KMS-11 (cell line): ENCODE measurements at regions not wholly inside any gene's neighbourhood (a gene's known extent, or its start where the extent isn't known, plus 50 kb on each side); places are given as distances from the start of the nearest gene placed in this dataset.

ENCODE experiments used
- H2AFZ ChIP-seq: fragments of 200-600 bp; sonication (generic); 2 replicates; pipeline ENCODE4 v1.6.1; 2016; ENCODE audit warnings: antibody characterized with exemption, mixed run types, low read depth
- H3K27ac ChIP-seq: fragments of 200-600 bp; sonication (generic); 2 replicates; pipeline ENCODE4 v1.6.1; 2016; ENCODE audit warnings: mild to moderate bottlenecking, mixed run types
- H3K27me3 ChIP-seq: fragments of 200-600 bp; sonication (generic); 2 replicates; pipeline ENCODE4 v1.6.1; 2017; ENCODE audit warnings: mild to moderate bottlenecking, low read depth, mixed run types, moderate library complexity; ENCODE audit not compliant: insufficient read depth
- H3K36me3 ChIP-seq: fragments of 200-600 bp; sonication (generic); 2 replicates; pipeline ENCODE4 v1.6.1; 2017; ENCODE audit warnings: mild to moderate bottlenecking, mixed run types; ENCODE audit not compliant: insufficient read depth
- H3K4me1 ChIP-seq: fragments of 200-600 bp; sonication (generic); 2 replicates; pipeline ENCODE4 v1.6.1; 2016; ENCODE audit warnings: mild to moderate bottlenecking, low read depth, mixed run types; ENCODE audit not compliant: poor library complexity, severe bottlenecking
- H3K4me2 ChIP-seq: fragments of 200-600 bp; sonication (generic); 2 replicates; pipeline ENCODE4 v1.7.0; 2016; ENCODE audit warnings: mild to moderate bottlenecking, mixed run types
- H3K4me3 ChIP-seq: fragments of 200-600 bp; sonication (generic); IDR thresholded peaks from 2 replicates; pipeline ENCODE4 v1.6.1; 2017; ENCODE audit warnings: low read depth, low read length, mixed read lengths; ENCODE audit not compliant: insufficient read depth
- H3K79me2 ChIP-seq: fragments of 200-600 bp; sonication (generic); 2 replicates; pipeline ENCODE4 v1.6.1; 2016; ENCODE audit warnings: low read depth, mixed run types; ENCODE audit not compliant: insufficient read depth
- H3K9ac ChIP-seq: fragments of 200-600 bp; sonication (generic); 2 replicates; pipeline ENCODE4 v1.6.1; 2016; ENCODE audit warnings: mild to moderate bottlenecking, mixed run types
- H4K20me1 ChIP-seq: fragments of 200-600 bp; sonication (generic); 2 replicates; pipeline ENCODE4 v1.6.1; 2016; ENCODE audit warnings: mild to moderate bottlenecking, mixed run types; ENCODE audit not compliant: insufficient read depth
- TF ChIP-seq, protein P1 (sequence below): fragments of 200-600 bp; sonication (generic); conservative IDR thresholded peaks from 2 replicates; pipeline ENCODE4 v1.6.1; 2017; ENCODE audit warnings: low read depth, mild to moderate bottlenecking, antibody characterized with exemption, low read length, moderate library complexity, mixed read lengths

DNA sequence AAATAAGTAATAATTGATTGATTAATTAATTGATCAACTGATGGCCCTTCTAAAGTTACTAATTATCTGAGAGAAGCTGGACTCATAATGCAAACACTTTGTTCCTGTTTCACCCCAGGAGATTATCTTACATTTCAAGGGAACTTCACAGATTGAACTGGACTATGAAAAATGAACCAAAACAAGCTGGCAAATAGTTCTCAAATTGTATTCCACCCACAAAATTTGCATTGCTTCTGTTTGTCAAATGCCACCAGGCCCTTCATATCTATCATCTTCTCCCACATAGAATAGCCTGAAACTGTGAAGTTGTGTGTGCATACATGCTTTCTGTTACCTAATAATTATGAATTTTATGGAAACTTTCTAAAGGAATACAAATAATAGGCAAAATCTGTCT is 104.0 kb downstream of the ZNF281 start:
- H2AFZ ChIP-seq: no peak overlapping the region
- no peak overlapping the region for H3K4me2 ChIP-seq
- H3K36me3 ChIP-seq: no peaks in the 10 kb centered on the region
- H3K4me1 ChIP-seq: peaks cover 37% of the 10 kb centered on the region
- H4K20me1 ChIP-seq: no peaks in the 10 kb centered on the region
- H3K4me3 ChIP-seq: no peak overlapping the region
- no peaks in the 10 kb centered on the region for H3K79me2 ChIP-seq
- H3K27ac ChIP-seq: no peak overlapping the region
- H3K27me3 ChIP-seq: no peaks in the 10 kb centered on the region
- no peak overlapping the region for H3K9ac ChIP-seq
- TF ChIP-seq, protein P1, sequence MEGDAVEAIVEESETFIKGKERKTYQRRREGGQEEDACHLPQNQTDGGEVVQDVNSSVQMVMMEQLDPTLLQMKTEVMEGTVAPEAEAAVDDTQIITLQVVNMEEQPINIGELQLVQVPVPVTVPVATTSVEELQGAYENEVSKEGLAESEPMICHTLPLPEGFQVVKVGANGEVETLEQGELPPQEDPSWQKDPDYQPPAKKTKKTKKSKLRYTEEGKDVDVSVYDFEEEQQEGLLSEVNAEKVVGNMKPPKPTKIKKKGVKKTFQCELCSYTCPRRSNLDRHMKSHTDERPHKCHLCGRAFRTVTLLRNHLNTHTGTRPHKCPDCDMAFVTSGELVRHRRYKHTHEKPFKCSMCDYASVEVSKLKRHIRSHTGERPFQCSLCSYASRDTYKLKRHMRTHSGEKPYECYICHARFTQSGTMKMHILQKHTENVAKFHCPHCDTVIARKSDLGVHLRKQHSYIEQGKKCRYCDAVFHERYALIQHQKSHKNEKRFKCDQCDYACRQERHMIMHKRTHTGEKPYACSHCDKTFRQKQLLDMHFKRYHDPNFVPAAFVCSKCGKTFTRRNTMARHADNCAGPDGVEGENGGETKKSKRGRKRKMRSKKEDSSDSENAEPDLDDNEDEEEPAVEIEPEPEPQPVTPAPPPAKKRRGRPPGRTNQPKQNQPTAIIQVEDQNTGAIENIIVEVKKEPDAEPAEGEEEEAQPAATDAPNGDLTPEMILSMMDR: no peak

DNA sequence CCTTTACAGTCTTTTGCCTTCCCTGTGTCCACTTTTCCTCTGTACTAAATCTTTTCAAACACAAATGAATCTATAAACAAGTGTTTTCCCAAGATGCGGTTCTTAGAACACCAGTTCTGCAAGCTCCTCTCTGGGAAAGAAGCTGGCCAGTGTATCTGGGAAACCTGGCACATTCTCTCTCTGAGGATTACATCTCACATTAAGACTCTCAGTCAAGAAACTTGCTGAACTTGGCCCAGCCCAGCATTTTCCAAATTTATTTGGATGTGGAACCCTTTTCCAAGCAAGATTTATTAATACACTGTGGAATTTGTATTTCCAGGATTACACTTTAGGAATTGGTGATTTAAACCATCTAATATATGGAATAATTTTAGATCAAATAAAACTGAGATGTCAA is 105.7 kb downstream of the ZNF281 start:
- Histone ChIP-seq H2AFZ (no peak overlapping the region), H3K79me2 (no peaks in the 10 kb centered on the region), H3K27ac (no peak overlapping the region), H4K20me1 (no peaks in the 10 kb centered on the region), H3K4me2 (no peak overlapping the region), H3K4me3 (no peak overlapping the region), H3K9ac (no peak overlapping the region), H3K4me1 (peaks cover 39% of the 10 kb centered on the region), H3K27me3 (no peaks in the 10 kb centered on the region), H3K36me3 (no peaks in the 10 kb centered on the region)
- TF ChIP-seq, protein P1: no peak

DNA sequence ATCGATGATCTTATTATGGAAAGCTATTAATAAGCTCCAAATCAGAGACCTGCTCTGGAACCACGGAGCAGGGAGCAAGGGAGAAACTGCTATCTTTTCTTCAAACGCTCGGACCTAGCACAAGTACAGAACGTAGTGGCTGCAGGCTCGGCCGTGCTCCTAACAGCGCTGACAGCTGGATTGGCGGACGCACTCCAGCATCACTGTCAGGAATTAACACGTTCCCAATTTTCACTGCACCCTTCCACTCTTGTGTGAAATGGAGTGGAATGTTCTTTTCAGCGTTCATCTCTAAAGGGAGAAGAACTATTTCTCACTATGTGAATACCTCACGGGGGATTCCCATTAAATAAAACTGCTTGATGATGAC is 106.9 kb downstream of the ZNF281 start:
- peak overlapping the region; percentile 83 for H2AFZ ChIP-seq
- peak overlapping the region; percentile 22; the same call in 1 of the 2 replicates for H3K27ac ChIP-seq
- H3K9ac ChIP-seq: peak overlapping the region; percentile 36; the same call in 1 of the 2 replicates
- no peaks in the 10 kb centered on the region for H3K36me3 ChIP-seq
- no peaks in the 10 kb centered on the region for H3K79me2 ChIP-seq
- H3K4me2 ChIP-seq: peak overlapping the region; percentile 60
- H3K4me3 ChIP-seq: peak overlapping the region; percentile 98
- TF ChIP-seq, protein P1: no peak
- no peaks in the 10 kb centered on the region for H3K27me3 ChIP-seq
- H4K20me1 ChIP-seq: no peaks in the 10 kb centered on the region
- H3K4me1 ChIP-seq: peaks cover 39% of the 10 kb centered on the region

DNA sequence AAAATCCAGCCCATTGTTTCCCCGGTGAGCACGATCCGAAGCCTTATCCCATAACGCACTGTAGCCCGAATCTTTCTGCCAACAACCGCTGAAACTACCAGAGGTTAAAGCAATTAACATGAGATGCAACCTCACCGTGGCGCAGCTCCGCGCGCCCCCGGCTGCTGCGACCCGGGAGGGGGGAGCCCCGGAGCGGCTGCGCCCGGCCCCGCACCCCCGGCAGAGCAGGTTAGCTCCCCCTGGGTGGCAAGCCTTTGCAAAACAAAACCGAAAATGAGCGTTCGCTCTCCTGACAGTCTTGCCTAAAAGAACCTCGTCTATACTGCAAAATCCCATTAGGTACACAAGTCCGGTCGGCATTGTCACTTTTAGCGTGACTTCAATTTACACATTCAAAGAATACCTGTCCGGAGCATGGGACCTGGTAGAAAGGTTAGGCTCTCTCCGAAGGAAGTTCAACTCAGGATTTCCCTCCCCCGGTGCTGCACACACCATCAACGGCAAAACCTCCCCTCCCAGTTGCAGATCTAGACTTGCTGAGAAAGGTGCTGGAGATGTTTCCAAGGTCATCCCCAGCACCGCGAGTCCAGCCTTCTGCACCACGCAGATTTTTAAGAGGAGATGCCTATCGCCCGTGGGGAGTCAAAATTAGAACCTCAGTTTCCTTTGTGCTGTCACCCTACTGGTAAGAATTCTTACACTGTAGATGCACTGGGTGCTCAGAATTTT is 107.5 kb downstream of the ZNF281 start:
- peak overlapping the region; percentile 83 for H2AFZ ChIP-seq
- H3K4me1 ChIP-seq: peaks cover 38% of the 10 kb centered on the region
- peak overlapping the region; percentile 60 for H3K4me2 ChIP-seq
- peak overlapping the region; percentile 36 for H3K9ac ChIP-seq
- H4K20me1 ChIP-seq: no peaks in the 10 kb centered on the region
- H3K27me3 ChIP-seq: no peaks in the 10 kb centered on the region
- no peaks in the 10 kb centered on the region for H3K36me3 ChIP-seq
- peak overlapping the region; percentile 22 for H3K27ac ChIP-seq
- no peaks in the 10 kb centered on the region for H3K79me2 ChIP-seq
- TF ChIP-seq, protein P1: peak; percentile 47; the same call in 1 of the 2 replicates
- peak overlapping the region; percentile 98 for H3K4me3 ChIP-seq
